Superior temporal gyrus (tissue), 1 donor: ENCODE measurements at regions not wholly inside any gene's neighbourhood (a gene's known extent, or its start where the extent isn't known, plus 50 kb on each side); places are given as distances from the start of the nearest gene placed in this dataset.
"Not testable (repeated sequence)": the region's sequence is repeated elsewhere in the genome, so short reads cannot be mapped to it uniquely, and the experiment has no call there.

Experiments
- DNase-seq: peaks from one replicate; pipeline ENCODE4 v3.0.0-alpha.2; 2016; ENCODE audit errors: extremely low spot score

DNA sequence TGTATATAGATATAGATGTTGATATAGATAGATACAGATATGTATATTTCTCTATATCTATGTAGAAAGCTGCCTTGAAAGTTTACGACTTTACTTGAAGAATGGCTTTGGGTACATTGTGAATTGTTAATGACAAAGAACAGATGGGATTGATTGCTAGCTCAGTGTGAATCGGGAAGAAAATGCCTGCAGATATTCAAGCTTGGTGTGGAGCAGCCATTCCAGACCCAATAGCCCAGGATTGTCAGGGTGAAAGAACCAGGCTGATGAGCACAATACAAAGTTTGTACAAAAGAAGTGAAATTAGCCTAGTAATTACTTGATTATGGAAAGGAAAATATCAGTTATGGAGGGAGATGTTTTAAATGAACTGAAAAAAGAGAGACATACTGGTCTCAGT is 946.2 kb downstream of the STPG2 start:
- no peak for DNase-seq

DNA sequence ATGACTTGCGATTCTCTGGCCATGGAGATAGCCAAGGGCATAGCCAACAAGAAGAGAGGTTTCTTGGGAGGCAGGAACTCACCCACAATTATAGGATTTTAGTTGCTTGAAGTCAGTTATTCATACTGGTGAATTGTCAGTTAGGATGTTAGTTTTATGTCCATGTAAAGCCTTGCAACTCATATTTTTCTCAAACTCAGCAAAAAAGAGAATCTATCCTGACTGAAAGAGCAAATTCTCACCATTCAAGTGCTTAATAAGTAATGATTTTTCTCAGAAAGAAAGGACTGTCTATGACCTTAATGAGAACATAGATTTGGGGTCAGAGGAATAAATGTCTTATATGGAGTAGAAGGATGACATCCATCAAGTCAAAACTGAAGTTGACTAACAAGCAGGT is 934.5 kb downstream of the STPG2 start:
- no peak for DNase-seq

DNA sequence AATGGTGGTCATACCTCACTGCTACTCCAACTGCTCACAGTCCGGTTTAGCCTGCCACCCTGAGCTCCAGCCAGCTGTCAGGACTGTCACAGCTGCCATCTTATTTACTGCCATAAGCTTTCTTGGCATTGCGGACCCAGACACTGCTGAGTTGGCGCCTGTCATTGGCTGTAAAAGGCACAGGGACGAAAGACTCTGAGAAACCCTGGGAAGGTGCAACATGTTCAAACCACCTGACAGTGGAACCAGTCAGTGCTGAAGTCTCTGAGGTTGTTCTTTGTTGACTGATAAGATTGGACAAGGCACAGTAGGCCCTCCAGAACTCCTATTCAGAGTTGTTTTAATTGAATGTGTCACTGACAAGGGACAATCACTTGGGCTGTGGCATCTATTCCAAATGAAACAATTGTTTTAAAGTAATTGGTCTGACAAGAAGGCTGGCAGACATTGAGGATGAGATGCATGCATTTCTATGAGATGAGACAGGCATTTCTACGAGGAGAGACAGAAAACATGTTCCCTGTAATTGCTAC is 927.8 kb downstream of the STPG2 start:
- no peak for DNase-seq

DNA sequence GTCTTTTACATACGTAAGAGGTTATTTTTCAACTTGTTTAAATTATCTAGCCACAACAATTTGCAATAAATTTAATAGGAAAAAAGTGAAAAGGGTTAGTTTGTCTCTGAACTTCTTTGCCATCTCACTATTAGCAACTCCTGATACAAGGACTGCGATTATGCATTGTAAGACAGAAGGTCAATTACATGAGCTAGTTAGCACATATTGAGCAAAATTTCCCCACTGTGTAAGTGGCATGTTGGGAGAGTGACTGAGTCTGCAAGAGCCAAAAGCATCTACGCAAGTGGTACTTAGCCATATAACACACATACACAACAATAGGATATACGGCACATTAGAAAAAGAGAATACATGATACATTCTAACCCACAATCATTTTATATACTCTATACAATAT is 927.2 kb downstream of the STPG2 start:
- no peak for DNase-seq

DNA sequence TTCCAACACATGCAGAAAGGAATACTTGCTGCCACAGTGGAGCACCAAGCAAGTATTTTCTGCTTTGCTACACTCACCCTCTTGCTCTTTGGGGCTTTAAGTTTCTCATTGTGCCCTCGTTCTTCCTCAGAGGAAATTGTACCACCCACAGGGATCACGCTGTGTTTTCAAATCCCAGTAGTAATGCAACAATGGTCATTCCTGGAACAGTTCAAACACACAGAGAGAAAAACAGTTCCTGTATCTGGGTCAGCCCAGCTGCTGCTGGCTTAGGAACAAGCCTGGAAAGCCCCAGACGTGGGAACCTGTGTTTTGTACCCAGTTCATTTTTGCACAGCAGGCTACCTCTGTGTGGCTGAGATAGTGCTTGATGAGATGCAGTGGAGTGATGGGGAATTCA is 907.8 kb downstream of the STPG2 start:
- no peak for DNase-seq

DNA sequence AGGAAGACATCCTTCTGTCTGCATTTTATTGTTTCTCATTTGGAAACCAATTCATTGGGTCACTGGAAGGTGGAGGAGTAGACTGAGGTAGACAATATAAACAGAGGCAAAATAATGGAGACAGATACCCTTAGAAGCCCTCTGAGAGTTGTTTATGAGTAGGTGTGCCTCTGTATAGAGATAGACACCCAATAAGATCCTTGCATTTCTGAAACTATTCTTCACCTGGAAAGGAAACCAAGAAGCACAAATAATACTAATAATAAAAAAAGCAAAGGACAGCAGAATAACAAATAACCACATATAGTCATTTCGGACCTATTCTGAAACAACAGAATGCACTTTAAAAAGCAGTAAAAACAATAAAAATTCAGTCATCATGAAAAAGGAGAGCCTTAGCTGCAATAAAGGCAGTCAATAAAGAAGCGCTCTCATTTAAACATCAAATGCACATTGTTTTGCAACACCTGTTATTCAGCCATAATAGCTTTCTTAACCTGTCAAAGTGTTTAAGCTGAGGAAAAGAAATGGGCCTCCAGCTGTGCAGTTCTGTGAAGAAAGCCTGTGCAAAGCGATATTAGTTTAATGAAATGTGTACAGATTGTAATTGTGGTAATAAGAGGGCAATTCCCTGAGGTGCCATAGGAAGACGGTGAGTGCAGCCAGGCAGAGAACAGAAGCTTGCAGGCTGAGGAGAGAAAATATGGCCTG is 904.2 kb downstream of the STPG2 start:
- DNase-seq = no peak

DNA sequence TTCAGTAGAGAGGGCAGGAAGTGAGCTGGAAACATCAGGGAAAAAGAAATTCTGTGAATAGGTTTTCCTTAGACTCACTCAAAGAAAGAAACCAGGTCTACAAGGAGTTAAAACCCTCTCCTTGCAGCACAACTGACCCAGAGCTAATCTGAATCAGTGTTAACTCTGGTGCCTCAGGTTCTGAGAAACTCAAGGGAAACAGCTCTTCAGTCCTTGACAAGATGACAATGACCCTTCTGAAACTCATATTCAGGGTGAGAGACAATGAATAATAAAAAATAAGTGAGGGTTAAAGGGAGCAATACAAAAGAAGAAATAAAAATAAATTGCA is 903.6 kb downstream of the STPG2 start:
- DNase-seq = no peak

DNA sequence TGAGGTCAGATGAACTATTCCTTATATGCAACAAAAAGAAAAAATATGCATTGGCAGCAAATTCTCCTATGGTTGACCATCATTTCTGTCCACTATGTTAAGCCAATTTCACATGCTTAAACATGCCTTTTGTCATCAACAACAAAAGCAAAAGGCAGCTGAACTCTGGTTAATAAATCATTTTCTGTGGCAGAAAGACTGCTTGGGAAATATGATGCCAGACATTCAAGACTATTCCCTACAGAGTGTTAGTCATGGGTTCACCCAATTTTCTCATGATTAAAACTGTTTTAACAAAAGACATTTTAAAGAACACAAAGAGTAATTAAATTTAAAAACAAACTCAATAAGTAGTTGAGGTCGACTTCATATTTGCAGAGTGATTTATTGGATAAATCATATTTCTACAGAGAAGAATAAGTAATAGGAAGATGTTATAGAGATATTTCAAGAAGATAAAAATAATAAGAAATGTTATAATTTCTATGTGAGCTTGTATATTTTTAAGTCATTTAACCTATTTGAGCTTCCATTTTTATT is 890.6 kb downstream of the STPG2 start:
- no peak for DNase-seq

DNA sequence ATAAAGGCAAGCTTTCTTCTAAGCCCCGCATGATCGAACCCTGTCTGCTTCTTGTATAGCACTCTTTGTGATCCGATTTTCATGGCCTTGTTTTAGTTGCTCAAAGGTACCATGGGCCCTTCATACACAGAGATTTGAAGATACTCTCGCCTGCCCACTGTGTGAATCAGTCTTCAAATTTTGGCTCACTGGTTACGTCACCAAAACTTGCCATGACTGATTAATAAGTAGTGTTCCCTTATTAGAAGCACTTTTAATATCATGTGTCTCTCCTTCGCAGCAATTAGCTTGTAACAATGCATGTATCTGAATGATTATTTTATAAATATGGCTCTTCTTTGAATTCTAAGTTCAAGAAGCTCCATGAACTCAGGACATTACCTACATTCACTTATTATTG is 880.5 kb downstream of the STPG2 start:
- DNase-seq = no peak

DNA sequence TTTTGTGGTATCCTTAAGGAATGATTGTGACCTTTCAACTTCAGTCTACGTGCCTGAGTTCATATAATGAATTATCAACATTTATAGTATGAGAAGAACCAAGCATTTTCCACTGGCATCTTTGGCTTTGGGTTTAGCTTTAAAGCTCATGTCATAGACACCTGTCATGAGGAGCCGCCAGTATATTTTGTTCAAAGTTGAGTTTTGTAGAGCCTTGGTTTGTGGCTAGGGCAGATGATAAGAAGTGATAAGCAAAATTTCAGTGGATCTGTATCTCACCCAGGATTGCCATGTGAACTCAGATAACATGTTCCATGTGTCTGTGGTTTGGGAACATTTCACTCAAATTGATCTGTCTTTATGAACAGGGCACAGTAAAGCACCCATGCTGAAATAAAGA is 873.2 kb downstream of the STPG2 start:
- no peak for DNase-seq

DNA sequence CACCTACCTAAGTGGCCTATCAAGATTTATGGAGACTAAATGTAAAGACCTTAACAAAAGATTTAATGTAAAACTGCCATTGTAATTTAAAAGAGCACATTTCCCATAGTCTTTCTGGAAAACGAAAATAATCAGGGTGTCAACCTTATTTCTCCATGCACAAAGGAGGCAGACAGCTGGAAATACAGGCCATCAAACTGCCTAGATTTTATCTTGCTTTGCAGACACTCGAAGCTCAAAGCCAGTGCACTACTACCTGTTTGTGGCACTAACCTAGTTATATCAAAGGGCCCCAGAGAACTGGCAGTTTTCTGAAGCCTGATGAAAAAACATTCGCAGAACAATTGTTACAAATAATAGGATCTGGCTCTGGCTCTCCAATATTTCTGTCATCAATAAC is 863.9 kb downstream of the STPG2 start:
- no peak for DNase-seq

DNA sequence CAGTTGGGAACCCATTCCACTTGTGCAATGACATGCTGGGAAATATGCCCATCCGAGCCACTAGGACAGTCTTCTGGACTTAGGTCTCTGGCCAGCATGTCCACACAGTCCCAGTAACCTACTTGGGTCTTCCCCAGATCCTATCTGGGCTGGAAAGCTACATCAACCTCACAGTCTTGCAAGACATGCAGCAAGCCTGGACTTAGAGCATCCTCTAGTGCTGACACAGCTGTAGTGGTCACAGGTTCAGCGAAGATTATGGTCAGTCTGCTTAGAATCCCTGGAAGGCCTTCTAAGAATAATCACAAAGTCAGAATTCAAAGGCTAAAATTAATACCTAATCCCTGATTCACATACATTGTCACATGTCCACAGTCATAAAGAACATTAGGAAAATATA is 842.7 kb downstream of the STPG2 start:
- DNase-seq = no peak

DNA sequence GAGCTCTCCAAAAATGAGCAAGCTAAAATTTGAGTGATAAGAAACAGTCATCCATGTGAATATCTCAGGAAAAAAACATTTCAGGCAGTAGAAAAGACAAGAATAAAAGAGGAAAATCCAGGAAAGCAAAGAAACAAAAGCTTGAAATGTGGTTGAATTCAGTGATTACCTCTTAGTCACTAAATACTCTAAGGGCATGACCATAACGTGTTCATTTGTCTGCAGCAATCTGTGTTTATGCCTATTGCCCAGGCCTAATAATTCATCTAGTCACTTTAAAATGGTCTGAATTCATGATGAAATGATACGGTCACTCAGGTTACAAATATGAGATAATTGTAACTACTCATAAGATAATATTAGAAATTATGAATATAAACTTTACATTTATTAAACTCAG is 837.9 kb downstream of the STPG2 start:
- no peak for DNase-seq

DNA sequence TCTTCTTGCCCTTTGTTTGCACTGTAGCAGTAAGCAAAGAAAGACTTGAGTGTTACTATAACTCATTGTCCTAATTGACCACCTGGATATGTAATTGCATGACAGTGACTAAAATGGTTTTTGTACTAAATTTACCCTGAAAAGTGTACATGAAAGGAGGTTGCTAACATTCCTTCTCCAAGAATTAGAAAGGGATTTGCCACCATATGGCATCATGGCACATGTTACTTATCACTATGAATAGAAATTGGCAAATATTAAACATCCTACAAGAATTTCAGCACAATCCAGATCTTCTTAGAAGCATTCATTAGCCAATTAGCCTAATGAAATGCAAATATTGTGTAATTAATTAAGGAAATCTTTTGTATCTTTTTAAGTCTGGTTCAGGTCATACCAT is 834.2 kb downstream of the STPG2 start:
- DNase-seq = no peak

DNA sequence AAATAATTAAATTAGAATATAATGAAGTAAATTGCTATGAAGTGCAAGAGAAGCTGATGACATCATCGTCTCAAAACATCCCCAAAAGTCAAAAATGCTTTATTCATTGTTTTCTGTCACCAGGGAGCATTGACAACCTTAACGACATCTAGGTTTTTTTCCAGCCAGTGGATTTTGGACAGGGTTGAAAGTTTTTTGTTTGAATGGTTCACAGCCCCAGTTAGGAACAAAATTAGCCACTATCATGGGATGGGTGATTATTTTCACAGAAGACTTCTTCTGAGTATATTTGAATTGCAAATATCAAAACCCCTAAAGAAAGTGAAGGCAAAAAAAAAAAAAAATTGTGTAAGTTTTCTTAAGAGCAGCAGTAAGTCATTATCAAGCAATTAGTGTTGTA is 826.1 kb downstream of the STPG2 start:
- no peak for DNase-seq

DNA sequence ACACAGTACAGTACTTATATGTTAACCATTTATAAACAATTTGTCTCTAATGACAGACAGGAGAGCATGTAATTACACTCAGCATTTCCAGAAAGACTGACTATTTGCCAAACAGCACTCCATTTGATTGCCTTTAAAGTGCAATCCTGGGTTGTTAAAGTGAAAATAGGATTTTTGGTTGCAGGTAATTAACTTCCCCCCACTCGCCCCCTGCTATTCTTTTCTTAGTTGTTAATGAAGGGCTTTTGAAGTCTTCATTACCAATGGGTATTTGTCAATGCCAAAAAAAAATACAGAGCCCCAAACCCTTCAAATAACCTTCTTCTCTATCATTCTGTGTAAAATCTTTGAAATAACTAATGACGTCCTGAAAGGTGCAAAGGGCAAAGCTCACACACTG is 825.6 kb downstream of the STPG2 start:
- no peak for DNase-seq

DNA sequence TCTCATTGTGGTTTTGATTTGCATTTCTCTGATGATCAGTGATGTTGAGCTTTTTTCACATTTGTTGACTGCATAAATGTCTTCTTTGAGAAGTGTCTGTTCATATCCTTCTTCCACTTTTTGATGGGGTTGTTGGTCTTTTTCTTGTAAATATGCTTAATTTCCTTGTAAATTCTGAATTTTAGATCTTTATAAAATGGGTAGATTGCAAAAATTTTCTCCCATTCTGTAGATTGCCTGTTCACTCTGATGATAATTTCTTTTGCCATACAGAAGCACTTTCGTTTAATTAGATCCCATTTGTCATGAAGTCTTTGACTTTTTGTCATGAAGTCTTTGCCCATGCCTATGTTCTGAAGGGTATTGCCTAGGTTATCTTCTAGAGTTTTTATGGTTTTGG is 817.5 kb downstream of the STPG2 start:
- not testable (repeated sequence) for DNase-seq

DNA sequence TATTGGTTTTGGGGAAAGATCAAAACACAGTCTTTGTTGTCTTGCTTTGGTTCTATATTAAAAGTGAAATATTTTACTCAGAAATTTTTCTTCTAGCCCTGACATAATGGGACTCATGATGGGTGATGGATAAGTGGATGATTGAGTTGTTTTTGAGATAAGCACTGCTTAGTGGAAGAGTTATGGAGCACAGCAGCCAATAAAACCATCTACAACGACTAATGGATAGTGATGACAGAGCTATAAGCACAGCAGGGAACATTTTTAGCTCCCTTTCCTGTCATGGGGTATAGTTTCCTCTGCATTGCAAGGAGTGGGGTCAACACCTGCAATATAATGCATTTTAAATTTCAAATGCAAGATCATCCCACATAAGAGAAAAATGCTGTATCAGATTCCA is 812.4 kb downstream of the STPG2 start:
- DNase-seq = no peak

DNA sequence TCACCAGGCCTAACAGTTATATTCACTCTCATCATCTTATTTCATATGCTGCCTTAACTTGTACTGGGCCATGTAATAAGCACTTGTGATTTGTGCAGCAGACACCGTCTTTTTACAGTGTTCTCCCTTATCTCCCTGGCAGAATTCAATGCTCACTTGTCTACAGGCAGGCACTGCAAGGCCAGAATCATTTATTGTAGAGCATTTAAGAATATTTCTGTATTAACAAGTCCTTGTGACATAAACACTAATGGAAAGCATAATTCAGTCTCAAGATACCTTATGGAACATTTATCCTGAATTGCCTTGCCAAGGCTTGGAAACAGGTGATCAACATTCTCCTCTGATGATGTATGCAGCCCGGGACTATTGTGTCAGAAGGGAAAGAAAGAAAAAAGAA is 808.9 kb downstream of the STPG2 start:
- no peak for DNase-seq

DNA sequence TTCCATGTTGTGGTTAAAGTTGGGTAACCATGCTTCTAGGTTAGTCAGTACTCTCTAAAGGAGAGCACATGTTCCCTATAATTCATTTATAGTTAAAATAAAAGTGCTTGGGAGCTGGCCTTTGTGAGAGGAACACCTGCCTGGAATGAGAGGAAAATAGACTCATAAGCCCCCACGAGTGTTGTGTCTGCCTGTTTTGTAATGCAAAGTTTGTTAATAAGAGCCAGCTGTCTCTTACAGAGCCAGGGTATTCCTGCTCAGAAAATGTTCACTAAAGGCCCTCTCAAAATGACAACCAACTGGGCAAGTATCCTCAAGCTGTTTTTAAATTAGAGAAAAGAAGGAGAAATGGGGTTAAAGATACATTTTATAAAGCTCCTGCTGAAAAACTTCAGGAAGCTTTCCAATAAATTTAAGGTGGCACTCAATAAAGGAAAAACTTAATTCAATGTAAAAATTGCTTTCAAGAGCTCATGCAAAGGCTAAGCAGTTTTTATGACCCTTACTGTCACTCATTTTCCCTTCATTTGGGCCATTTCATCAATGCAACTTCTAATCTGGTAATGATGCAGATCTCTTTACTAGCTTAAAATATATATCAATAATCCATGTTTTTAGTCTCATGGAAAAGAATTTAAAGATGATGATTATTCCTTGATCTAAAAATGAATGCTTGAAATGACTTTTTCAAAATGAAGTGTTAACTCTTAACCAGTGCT is 793.6 kb downstream of the STPG2 start:
- DNase-seq = no peak

DNA sequence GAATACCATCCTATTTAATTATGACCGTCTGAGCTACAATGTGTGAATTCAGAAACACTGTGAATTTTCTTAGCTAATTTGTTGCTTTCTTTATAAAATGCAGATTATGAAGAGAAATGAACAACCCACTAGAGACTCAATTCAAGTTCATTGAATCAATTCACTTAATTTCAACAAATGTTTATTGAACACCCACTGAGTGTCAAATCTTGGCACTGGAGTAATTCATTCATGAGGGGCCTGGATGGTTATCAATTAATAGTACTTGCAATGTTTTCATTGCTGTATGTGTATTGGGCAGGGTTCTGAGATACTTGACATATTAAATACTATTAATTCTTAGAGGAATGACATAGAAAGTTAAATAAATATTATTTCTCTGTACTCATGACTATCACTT is 789.4 kb downstream of the STPG2 start:
- DNase-seq = no peak

DNA sequence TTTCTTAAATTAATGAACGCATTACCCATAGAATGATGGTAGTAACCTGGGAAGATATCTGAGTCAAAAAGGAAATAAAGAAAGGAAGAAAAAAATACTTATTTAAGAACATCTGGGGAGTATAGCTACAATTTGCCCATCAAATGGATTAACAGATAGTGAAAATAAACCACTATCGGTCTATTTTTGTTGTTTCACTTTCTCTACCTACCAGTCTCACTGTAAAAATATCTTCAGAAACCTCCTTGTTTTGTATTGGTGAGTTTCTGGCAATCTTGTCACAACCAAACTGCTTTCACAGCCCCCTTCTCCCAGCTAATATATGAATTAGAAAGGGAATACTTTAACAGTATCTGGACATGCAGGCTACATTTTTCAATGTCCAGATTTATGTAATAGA is 783.5 kb downstream of the STPG2 start:
- no peak for DNase-seq

DNA sequence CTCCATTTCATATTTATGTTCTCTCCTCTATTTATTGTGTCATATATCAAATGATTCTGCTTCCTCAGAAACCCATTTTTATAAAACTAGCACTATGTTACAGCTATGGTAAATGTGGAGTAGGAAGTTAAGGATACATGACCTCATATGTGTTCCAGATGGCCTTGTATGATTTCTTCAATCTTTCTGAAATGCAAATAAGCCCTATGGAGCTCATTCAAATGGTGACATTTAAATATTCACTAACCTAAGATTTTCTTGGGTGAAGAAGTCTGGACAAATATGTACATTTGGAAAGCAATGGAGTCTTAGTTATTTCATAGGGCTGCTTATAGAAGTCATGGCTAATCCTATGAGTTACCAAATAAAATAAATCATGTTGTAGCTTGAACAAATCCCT is 782.5 kb downstream of the STPG2 start:
- DNase-seq = no peak
